MM.1S (cell line): ENCODE measurements at regions not wholly inside any gene's neighbourhood (a gene's known extent, or its start where the extent isn't known, plus 50 kb on each side); places are given as distances from the start of the nearest gene placed in this dataset.

ENCODE experiments used
- DNase-seq: peaks from one replicate; pipeline ENCODE4 v3.0.0-alpha.2; 2015
- H2AFZ ChIP-seq: fragments of 300-600 bp; sonication (generic); 2 replicates; pipeline ENCODE4 v1.6.0; 2016; ENCODE audit warnings: antibody characterized with exemption, low read length
- H3F3A ChIP-seq: fragments of 300-600 bp; sonication (generic); 2 replicates; pipeline ENCODE4 v1.6.1; 2016; ENCODE audit warnings: mild to moderate bottlenecking, antibody characterized with exemption, low read length, moderate library complexity, mixed read lengths; ENCODE audit not compliant: insufficient read depth
- H3K27ac ChIP-seq: fragments of 300-600 bp; sonication (generic); 2 replicates; pipeline ENCODE4 v1.5.1; 2016; ENCODE audit warnings: mild to moderate bottlenecking, low read length
- H3K27me3 ChIP-seq: fragments of 300-600 bp; sonication (generic); replicated peaks from 2 replicates; pipeline ENCODE4 v1.6.0; 2016; ENCODE audit warnings: low read length; ENCODE audit not compliant: insufficient read depth
- H3K36me3 ChIP-seq: fragments of 300-600 bp; sonication (generic); replicated peaks from 2 replicates; pipeline ENCODE4 v1.6.1; 2016; ENCODE audit warnings: mild to moderate bottlenecking, low read length, mixed read lengths; ENCODE audit not compliant: insufficient read depth
- H3K4me1 ChIP-seq: fragments of 300-600 bp; sonication (generic); 2 replicates; pipeline ENCODE4 v1.6.1; 2016; ENCODE audit warnings: low read length, mixed read lengths
- H3K4me2 ChIP-seq: fragments of 300-600 bp; sonication (generic); 2 replicates; pipeline ENCODE4 v1.6.0; 2016; ENCODE audit warnings: low read depth, low read length
- H3K4me3 ChIP-seq: fragments of 300-600 bp; sonication (generic); 2 replicates; pipeline ENCODE4 v1.5.1; 2016; ENCODE audit warnings: low read length, mixed read lengths
- H3K79me2 ChIP-seq: fragments of 300-600 bp; sonication (generic); 2 replicates; pipeline ENCODE4 v1.6.1; 2016; ENCODE audit warnings: mixed run types, low read length, mixed read lengths
- H3K9ac ChIP-seq: fragments of 300-600 bp; sonication (generic); 2 replicates; pipeline ENCODE4 v1.6.1; 2016; ENCODE audit warnings: low read length, mixed read lengths
- H3K9me2 ChIP-seq: fragments of 300-600 bp; sonication (generic); replicated peaks from 2 replicates; pipeline ENCODE4 v1.6.1; 2016; ENCODE audit warnings: mild to moderate bottlenecking, low read length, mixed read lengths; ENCODE audit not compliant: insufficient read depth
- H3K9me3 ChIP-seq: fragments of 300-600 bp; sonication (generic); replicated peaks from 2 replicates; pipeline ENCODE4 v1.6.1; 2016; ENCODE audit warnings: mild to moderate bottlenecking, low read length, mixed read lengths; ENCODE audit not compliant: insufficient read depth
- H4K20me1 ChIP-seq: fragments of 300-600 bp; sonication (generic); 2 replicates; pipeline ENCODE4 v1.6.1; 2016; ENCODE audit warnings: mild to moderate bottlenecking, low read length, moderate library complexity, mixed read lengths; ENCODE audit not compliant: insufficient read depth
- CTCF ChIP-seq: fragments of 300-600 bp; sonication (generic); IDR thresholded peaks from 2 replicates; pipeline ENCODE4 v1.5.1; 2016; ENCODE audit warnings: antibody characterized with exemption, low read length, mixed read lengths
- EZH2 ChIP-seq: fragments of 300-600 bp; sonication (generic); optimal IDR thresholded peaks from 2 replicates; pipeline ENCODE3; 2017; ENCODE audit warnings: low read depth, mild to moderate bottlenecking, antibody characterized with exemption, low read length, mixed read lengths
- EZH2phosphoT487 ChIP-seq: fragments of 300-600 bp; sonication (generic); IDR thresholded peaks from 2 replicates; pipeline ENCODE4 v1.6.1; 2018; ENCODE audit warnings: antibody characterized with exemption, low read length

- Histone ChIP-seq H3K36me3 (no peaks in the 10 kb centered on the region), H4K20me1 (no peaks in the 10 kb centered on the region), H2AFZ (no peak overlapping the region), H3K9ac (no peak overlapping the region), H3K27me3 (no peaks in the 10 kb centered on the region), H3K4me2 (no peak overlapping the region), H3K4me1 (no peaks in the 10 kb centered on the region), H3K9me3 (no peaks in the 10 kb centered on the region), H3K27ac (no peak overlapping the region), H3K9me2 (no peaks in the 10 kb centered on the region), H3K79me2 (no peaks in the 10 kb centered on the region), H3F3A (no peaks in the 10 kb centered on the region), H3K4me3 (no peak overlapping the region)
- TF ChIP-seq EZH2 = no peak
- TF ChIP-seq EZH2phosphoT487 = no peak
- TF ChIP-seq CTCF = no peak
- DNase-seq = no peak
Observed at GRCh38 chr5:120778491-120779484, 314.7 kb downstream of the PRR16 start.

- no peak for DNase-seq
- Histone ChIP-seq H4K20me1 (no peaks in the 10 kb centered on the region), H3K4me3 (no peak overlapping the region), H3K79me2 (no peaks in the 10 kb centered on the region), H3K27me3 (no peaks in the 10 kb centered on the region), H3K9ac (no peak overlapping the region), H3K9me2 (no peaks in the 10 kb centered on the region), H3K4me1 (no peaks in the 10 kb centered on the region), H3F3A (no peaks in the 10 kb centered on the region), H3K36me3 (no peaks in the 10 kb centered on the region), H3K4me2 (no peak overlapping the region), H3K9me3 (no peaks in the 10 kb centered on the region), H3K27ac (no peak overlapping the region), H2AFZ (no peak overlapping the region)
- TF ChIP-seq EZH2 (no peak), EZH2phosphoT487 (no peak), CTCF (no peak)
Observed at GRCh38 chr5:120779674-120780073, 315.6 kb downstream of the PRR16 start.

- Histone ChIP-seq H3K4me3 (no peak overlapping the region), H3K27me3 (no peaks in the 10 kb centered on the region), H4K20me1 (no peaks in the 10 kb centered on the region), H3K9me3 (no peaks in the 10 kb centered on the region), H3K9ac (no peak overlapping the region), H3K27ac (no peak overlapping the region), H3K9me2 (no peaks in the 10 kb centered on the region), H3K79me2 (no peaks in the 10 kb centered on the region), H3F3A (no peaks in the 10 kb centered on the region), H3K4me2 (no peak overlapping the region), H3K36me3 (no peaks in the 10 kb centered on the region), H3K4me1 (no peaks in the 10 kb centered on the region), H2AFZ (no peak overlapping the region)
- TF ChIP-seq EZH2phosphoT487 (no peak), EZH2 (no peak), CTCF (no peak)
- DNase-seq = no peak
Observed at GRCh38 chr5:120788481-120788880, 324.4 kb downstream of the PRR16 start.
